DMS 273 (cell line): ENCODE measurements at regions not wholly inside any gene's neighbourhood (a gene's known extent, or its start where the extent isn't known, plus 50 kb on each side); places are given as distances from the start of the nearest gene placed in this dataset.

ENCODE experiments used
- DNase-seq: peaks from one replicate; lab custom pipeline; 2025; ENCODE audit not compliant: unreplicated experiment; lab: John Stamatoyannopoulos, UW

- no peak for DNase-seq
Observed at GRCh38 chr10:118181021-118181420, 134.3 kb upstream of the RAB11FIP2 start.

GRCh38 chr10:118175148-118175547, 128.4 kb upstream of the RAB11FIP2 start:
- no peak for DNase-seq

- DNase-seq = no peak
Observed at GRCh38 chr10:118173296-118173695, 126.6 kb upstream of the RAB11FIP2 start.

- no peak for DNase-seq
Observed at GRCh38 chr10:118171861-118172260, 125.1 kb upstream of the RAB11FIP2 start.

- DNase-seq = no peak
Observed at GRCh38 chr10:118167056-118167700, 120.4 kb upstream of the RAB11FIP2 start.

GRCh38 chr10:118163217-118163616, 116.5 kb upstream of the RAB11FIP2 start:
- peak; percentile 1 for DNase-seq

- no peak for DNase-seq
Observed at GRCh38 chr10:118161461-118162246, 114.9 kb upstream of the RAB11FIP2 start.

- no peak for DNase-seq
Observed at GRCh38 chr10:118153287-118153686, 106.5 kb upstream of the RAB11FIP2 start.

- DNase-seq = no peak
Observed at GRCh38 chr10:118151461-118151860, 104.7 kb upstream of the RAB11FIP2 start.

- DNase-seq = no peak
Observed at GRCh38 chr10:118148247-118148646, 101.5 kb upstream of the RAB11FIP2 start.

GRCh38 chr10:118145256-118145655, 98.5 kb upstream of the RAB11FIP2 start:
- no peak for DNase-seq

- no peak for DNase-seq
Observed at GRCh38 chr10:118141471-118141870, 94.7 kb upstream of the RAB11FIP2 start.

- no peak for DNase-seq
Observed at GRCh38 chr10:118139321-118139720, 92.6 kb upstream of the RAB11FIP2 start.

- DNase-seq = no peak
Observed at GRCh38 chr10:118128675-118129074, 81.9 kb upstream of the RAB11FIP2 start.

GRCh38 chr10:118118716-118119115, 72.0 kb upstream of the RAB11FIP2 start:
- no peak for DNase-seq

- DNase-seq = no peak
Observed at GRCh38 chr10:118116715-118117449, 70.1 kb upstream of the RAB11FIP2 start.

- DNase-seq = no peak
Observed at GRCh38 chr10:118116362-118116714, 69.6 kb upstream of the RAB11FIP2 start.

GRCh38 chr10:118115701-118116100, 69.0 kb upstream of the RAB11FIP2 start:
- DNase-seq = no peak

GRCh38 chr10:118114992-118115391, 68.3 kb upstream of the RAB11FIP2 start:
- DNase-seq = no peak

- no peak for DNase-seq
Observed at GRCh38 chr10:118112543-118113125, 65.9 kb upstream of the RAB11FIP2 start.

GRCh38 chr10:118110750-118111149, 64.0 kb upstream of the RAB11FIP2 start:
- no peak for DNase-seq
